K562 (cell line): ENCODE measurements at regions not wholly inside any gene's neighbourhood (a gene's known extent, or its start where the extent isn't known, plus 50 kb on each side); places are given as distances from the start of the nearest gene placed in this dataset.

ENCODE experiments used
- ATAC-seq: fragments of 200-7000 bp; cut with Tn5 transposase; 3 replicates; pipeline ENCODE4 v1.9.1; 2020; ENCODE audit warnings: moderate library complexity
- BruUV-seq: library from RNA; stranded (reverse); fragments of 400-500 nt; replicated peaks from 2 replicates; lab custom pipeline; 2021; lab: Mats Ljungman, UMichigan
- CTCF ChIA-PET: fragments of 300-600 bp; formaldehyde crosslinking; extraction: SDS; loops from one replicate; lab custom pipeline; 2021; ENCODE audit warnings: low intra/inter-chr PET ratio; lab: Yijun Ruan, JAX
- POLR2A ChIA-PET: fragments of 300-600, 350-650 bp; sonication (Branson Sonifier 250); formaldehyde crosslinking; extraction: SDS; loops from one replicate; lab custom pipeline; 2021; ENCODE audit warnings: antibody characterized with exemption, inconsistent platforms; lab: Yijun Ruan, JAX
- DNase-seq, 4 experiments: peaks; one replicate each; pipeline versions ENCODE4 v3.0.0 to v3.0.0-alpha.2; 2011 to 2018; ENCODE audit warnings: low spot score in 3 of 4, mixed read lengths in 3 of 4; ENCODE audit errors: extremely low read depth in 1 of 4
- FAIRE-seq: peaks from 2 replicates; lab custom pipeline; 2011; peaks lifted over from hg19 to GRCh38; lab: Jason Lieb, UNC
- H2AFZ ChIP-seq: 2 replicates; pipeline ENCODE4 v1.6.0; 2011; ENCODE audit warnings: low read depth, low read length, control low read depth, inconsistent platforms
- H3K27ac ChIP-seq: fragments of 200-600 bp; 3 replicates; pipeline ENCODE4 v1.8.0; 2011; ENCODE audit warnings: low read depth, mild to moderate bottlenecking, control low read depth, inconsistent platforms, low read length, moderate library complexity, mixed read lengths; ENCODE audit errors: extremely low read depth
- H3K27me3 ChIP-seq, 2 experiments: fragments of 300-600 bp in 1 of 2; 2 replicates in 1 of 2; 3 replicates in 1 of 2; pipeline versions ENCODE4 v1.6.0 to v1.8.0; 2011; ENCODE audit warnings: inconsistent platforms in 2 of 2, low read length in 2 of 2, mild to moderate bottlenecking in 1 of 2, mixed read lengths in 1 of 2, moderate library complexity in 1 of 2; ENCODE audit not compliant: control insufficient read depth in 2 of 2, insufficient read depth in 2 of 2
- H3K36me3 ChIP-seq: fragments of 300-600 bp; 3 replicates; pipeline ENCODE4 v1.8.0; 2011; ENCODE audit warnings: mild to moderate bottlenecking, low read length, inconsistent platforms; ENCODE audit not compliant: control insufficient read depth, insufficient read depth
- H3K4me1 ChIP-seq, 2 experiments: fragments of 200-600 bp in 1 of 2; replicated peaks in 1 of 2; 2 replicates in 1 of 2; 3 replicates in 1 of 2; pipeline versions ENCODE4 v1.5.1 to v1.8.0; 2011; ENCODE audit warnings: inconsistent platforms in 2 of 2, low read length in 2 of 2, mild to moderate bottlenecking in 1 of 2, mixed read lengths in 1 of 2, moderate library complexity in 1 of 2; ENCODE audit not compliant: control insufficient read depth in 2 of 2, insufficient read depth in 2 of 2
- H3K4me2 ChIP-seq: 2 replicates; pipeline ENCODE4 v1.6.1; 2011; ENCODE audit warnings: low read length, control low read depth, inconsistent platforms, mixed read lengths; ENCODE audit not compliant: insufficient read depth
- H3K4me3 ChIP-seq: fragments of 200-600 bp; sonication (generic), shearing (Covaris generic); 2 replicates; pipeline ENCODE4 v1.5.1; 2016; ENCODE audit warnings: control low read depth, inconsistent platforms
- H3K79me2 ChIP-seq: fragments of 200-600 bp; 3 replicates; pipeline ENCODE4 v1.8.0; 2011; ENCODE audit warnings: low read length, inconsistent platforms; ENCODE audit not compliant: control insufficient read depth, insufficient read depth
- H3K9ac ChIP-seq, 2 experiments: 2 replicates each; pipeline versions ENCODE4 v1.6.0 to v1.6.1; 2011; ENCODE audit warnings: low read depth in 2 of 2, low read length in 2 of 2, control low read depth in 1 of 2, inconsistent platforms in 1 of 2, mild to moderate bottlenecking in 1 of 2, mixed read lengths in 1 of 2; ENCODE audit not compliant: insufficient read depth in 1 of 2
- H3K9me1 ChIP-seq: one replicate; pipeline ENCODE4 v1.6.0; 2011; ENCODE audit warnings: inconsistent platforms, mild to moderate bottlenecking, low read length, moderate library complexity; ENCODE audit not compliant: control insufficient read depth, insufficient read depth
- H3K9me3 ChIP-seq: replicated peaks from 2 replicates; pipeline ENCODE4 v1.5.1; 2011; ENCODE audit warnings: low read depth, low read length, inconsistent platforms; ENCODE audit not compliant: control insufficient read depth, insufficient read depth
- H4K20me1 ChIP-seq: replicated peaks from 2 replicates; pipeline ENCODE4 v1.6.1; 2011; ENCODE audit warnings: low read length, inconsistent platforms, mixed read lengths; ENCODE audit not compliant: control insufficient read depth, insufficient read depth
- CC2D1A ChIP-seq: fragments of 450-650 bp; IDR thresholded peaks from 2 replicates; pipeline ENCODE4 v1.6.1; 2017; ENCODE audit warnings: mild to moderate bottlenecking
- KLF13 ChIP-seq: fragments of 450-650 bp; IDR thresholded peaks from 2 replicates; pipeline ENCODE4 v1.6.1; 2016; ENCODE audit warnings: missing genetic modification characterization, low read depth, mild to moderate bottlenecking, missing compliant biosample characterization, moderate library complexity, borderline replicate concordance
- PHF20 ChIP-seq: fragments of 450-650 bp; IDR thresholded peaks from 2 replicates; pipeline ENCODE4 v1.6.1; 2018; ENCODE audit not compliant: partially characterized antibody
- U2AF2 ChIP-seq: fragments of 200-400 bp; formaldehyde crosslinking; optimal IDR thresholded peaks from 2 replicates; pipeline ENCODE3; 2017; ENCODE audit warnings: low read depth, mild to moderate bottlenecking, low read length
- ZC3H4 ChIP-seq: sonication (generic); formaldehyde crosslinking; IDR thresholded peaks from 2 replicates; pipeline ENCODE4 v1.9.0; 2021; ENCODE audit warnings: missing genetic modification reagents, borderline replicate concordance
- ZNF134 ChIP-seq: fragments of 250-450 bp; sonication (Bioruptor Pico); conservative IDR thresholded peaks from 2 replicates; pipeline ENCODE4 v1.4.0; 2020
- ZNF431 ChIP-seq: sonication (generic); formaldehyde crosslinking; IDR thresholded peaks from 2 replicates; pipeline ENCODE4 v1.8.0; 2022; ENCODE audit warnings: mild to moderate bottlenecking, missing genetic modification reagents
- ZNF512 ChIP-seq: IDR thresholded peaks from 2 replicates; pipeline ENCODE4 v1.6.1; 2016; ENCODE audit warnings: missing genetic modification characterization, missing compliant biosample characterization
- ZNF699 ChIP-seq: fragments of 250-450 bp; sonication (Bioruptor Pico); IDR thresholded peaks from 2 replicates; pipeline ENCODE4 v1.8.0; 2021; ENCODE audit warnings: mild to moderate bottlenecking, moderate library complexity; ENCODE audit not compliant: insufficient replicate concordance
- in situ Hi-C: fragments of 300-500 bp; cut with MboI; formaldehyde crosslinking; loops from 4 replicates; pipeline ENCODE4 v1.15.0; 2018; ENCODE audit warnings: inconsistent platforms, mixed read lengths
- intact Hi-C: fragments of 100-400 bp; cut with micrococcal nuclease; formaldehyde crosslinking; loops from 2 replicates; pipeline ENCODE4 v1.14.2; 2022

- in situ Hi-C loops = no loop called here
- Histone ChIP-seq H3K9me1 (no peaks in the 10 kb centered on the region), H3K27me3 (no peaks in the 10 kb centered on the region), H2AFZ (no peak overlapping the region), H3K4me3 (no peak overlapping the region), H3K27ac (no peak overlapping the region), H3K4me2 (no peak overlapping the region), H3K79me2 (no peaks in the 10 kb centered on the region), H3K4me1 (no peaks in the 10 kb centered on the region), H3K9me3 (no peaks in the 10 kb centered on the region; the same call in 1 of the 2 replicates), H3K36me3 (no peaks in the 10 kb centered on the region), H4K20me1 (no peaks in the 10 kb centered on the region; the same call in 1 of the 2 replicates), H3K9ac (no peak overlapping the region)
- intact Hi-C loops = no loop called here
- ATAC-seq (no peak), FAIRE-seq (no peak), DNase-seq (no peak)
- TF ChIP-seq U2AF2 (no peak), ZNF512 (tag) (no peak), ZNF431 (no peak), KLF13 (no peak), ZC3H4 (no peak), PHF20 (no peak), CC2D1A (no peak), ZNF699 (no peak), ZNF134 (CRISPR knock-in tag) (no peak)
- ChIA-PET POLR2A (interaction anchor here (0.6 kb wide), 1 partner anchor 327 kb away, joined by 3 read pairs; the partner anchor contains the start of gene NUF2), CTCF (no interaction called here)
- BruUV-seq = no TSS peak
Measured at GRCh38 chr1:162994921-162995320, 74.2 kb upstream of the RGS4 start.
